DMS 273 (cell line): ENCODE measurements at regions not wholly inside any gene's neighbourhood (a gene's known extent, or its start where the extent isn't known, plus 50 kb on each side); places are given as distances from the start of the nearest gene placed in this dataset.

Experiments used
- DNase-seq: peaks from one replicate; lab custom pipeline; 2025; ENCODE audit not compliant: unreplicated experiment; lab: John Stamatoyannopoulos, UW

DNA sequence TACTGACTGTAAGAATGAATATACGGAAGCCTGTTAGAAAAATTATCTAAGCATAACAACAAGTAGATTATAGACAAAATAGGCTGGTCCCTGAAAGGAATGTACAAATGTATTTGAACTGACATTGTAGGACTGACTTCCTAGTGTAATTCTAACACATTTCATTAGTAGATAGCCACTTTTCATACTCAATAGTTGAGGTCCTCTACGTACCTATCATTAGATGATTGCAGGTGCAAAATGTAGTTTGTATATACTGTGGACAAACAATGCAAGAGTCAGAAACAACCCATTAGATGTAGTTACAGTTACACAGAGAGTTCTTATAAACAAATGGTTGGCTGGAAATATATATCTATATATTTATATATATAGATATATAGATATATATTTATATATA lies 402.3 kb upstream of the SLITRK6 start:
- no peak for DNase-seq

DNA sequence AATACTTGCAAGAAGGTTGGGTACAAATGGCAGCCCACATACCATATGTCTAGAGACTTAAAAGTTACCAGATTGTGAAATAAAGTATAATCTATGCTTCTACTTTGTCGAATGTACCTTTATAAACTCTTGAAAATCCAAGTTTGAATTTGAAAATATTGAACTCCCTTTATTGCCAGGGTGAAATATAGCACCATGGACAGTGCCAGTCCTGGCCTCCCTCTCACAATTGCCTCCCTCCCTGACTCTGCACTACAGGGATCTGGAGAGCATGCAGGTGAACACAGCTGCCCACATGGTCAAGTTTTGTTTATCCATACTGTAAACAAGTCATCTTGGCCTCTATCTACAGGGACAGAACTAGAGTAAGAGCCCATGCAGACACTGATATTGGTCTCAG lies 394.1 kb upstream of the SLITRK6 start:
- DNase-seq = no peak

- DNase-seq = no peak
Measured at GRCh38 chr13:86188170-86188569, 389.0 kb upstream of the SLITRK6 start.

DNA sequence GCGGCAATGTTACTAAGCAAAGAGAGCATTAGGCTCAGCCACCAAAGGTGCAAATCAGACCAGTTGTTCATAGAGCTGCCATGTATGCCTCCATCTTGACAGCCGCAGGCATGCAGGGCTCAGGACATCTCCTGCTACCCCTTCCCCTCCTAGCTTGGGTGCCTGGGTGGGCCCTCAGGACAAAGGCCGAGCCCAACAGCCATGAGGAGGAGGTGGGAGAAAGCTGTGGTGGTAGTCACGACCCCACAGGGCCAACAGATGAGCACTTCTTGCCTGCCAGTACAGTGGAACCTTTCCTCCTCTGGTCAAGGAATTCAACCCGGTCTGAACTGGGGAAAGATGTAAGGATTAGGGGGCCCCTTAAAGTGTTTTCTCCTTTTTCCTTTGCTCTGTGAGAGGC lies 386.4 kb upstream of the SLITRK6 start:
- DNase-seq = no peak

GRCh38 chr13:86185107-86185506 lies 385.9 kb upstream of the SLITRK6 start:
- DNase-seq = no peak

GRCh38 chr13:86174622-86175021 lies 375.4 kb upstream of the SLITRK6 start:
- no peak for DNase-seq

GRCh38 chr13:86172961-86173360 lies 373.7 kb upstream of the SLITRK6 start:
- no peak for DNase-seq

DNA sequence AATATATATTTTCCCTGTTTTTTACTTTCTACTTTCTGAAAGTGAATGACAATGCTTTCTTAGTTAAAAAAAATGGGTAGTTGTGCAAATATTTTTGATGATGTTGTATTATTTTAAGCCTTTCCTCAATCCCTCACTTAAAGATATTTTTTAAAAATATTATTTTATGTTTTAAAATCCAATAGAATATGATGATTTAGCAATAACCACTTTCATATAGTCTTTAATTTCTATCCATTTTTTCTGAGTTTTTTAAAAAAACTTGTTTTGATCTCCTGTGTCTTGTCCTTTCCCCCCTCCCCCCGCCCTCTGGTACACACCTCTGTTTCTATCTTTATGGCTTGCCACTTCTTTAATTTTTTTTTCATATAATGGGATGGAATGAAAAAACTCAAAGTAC lies 362.0 kb upstream of the SLITRK6 start:
- no peak for DNase-seq

- DNase-seq = no peak
Measured at GRCh38 chr13:86155756-86156155, 356.5 kb upstream of the SLITRK6 start.

- no peak for DNase-seq
Measured at GRCh38 chr13:86142080-86142479, 342.9 kb upstream of the SLITRK6 start.

- DNase-seq = no peak
Measured at GRCh38 chr13:86135856-86136255, 336.6 kb upstream of the SLITRK6 start.

DNA sequence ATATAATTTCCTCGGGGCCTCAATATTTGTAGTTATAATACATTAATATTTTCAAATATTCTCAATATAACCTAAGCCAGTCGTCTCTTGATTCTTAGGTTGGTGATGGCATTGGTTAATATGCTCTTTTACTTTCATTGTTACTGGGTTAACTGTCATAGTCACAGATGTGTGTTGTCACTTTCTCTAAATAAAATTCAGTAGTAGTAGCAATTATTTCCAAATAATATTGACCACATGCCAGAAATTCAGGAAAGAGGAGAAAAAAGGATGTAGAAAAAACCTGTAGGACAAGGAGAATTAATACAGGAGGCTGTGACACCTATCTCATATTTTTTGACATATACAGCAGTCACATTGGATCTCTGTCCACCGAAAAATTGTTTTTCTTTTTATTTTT lies 322.7 kb upstream of the SLITRK6 start:
- no peak for DNase-seq

DNA sequence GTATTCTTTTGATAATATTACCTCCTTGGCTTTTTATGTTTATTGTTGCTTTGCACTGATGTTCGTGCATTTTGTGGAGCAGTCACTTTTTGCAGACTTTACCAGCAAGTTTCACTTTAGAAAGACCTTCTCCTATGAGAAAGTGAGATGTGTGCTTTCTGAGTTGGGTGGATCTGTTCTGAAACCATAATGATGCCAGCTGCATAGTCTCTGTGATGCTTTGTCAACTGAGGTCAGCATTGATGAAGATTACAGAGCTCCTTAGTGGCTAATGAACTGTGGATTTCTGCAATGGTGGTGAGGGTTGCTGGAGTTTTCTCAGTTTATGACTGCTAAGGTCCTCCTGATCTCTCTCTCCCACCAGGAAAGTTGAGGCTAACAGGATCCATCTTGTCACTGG lies 309.9 kb upstream of the SLITRK6 start:
- no peak for DNase-seq

DNA sequence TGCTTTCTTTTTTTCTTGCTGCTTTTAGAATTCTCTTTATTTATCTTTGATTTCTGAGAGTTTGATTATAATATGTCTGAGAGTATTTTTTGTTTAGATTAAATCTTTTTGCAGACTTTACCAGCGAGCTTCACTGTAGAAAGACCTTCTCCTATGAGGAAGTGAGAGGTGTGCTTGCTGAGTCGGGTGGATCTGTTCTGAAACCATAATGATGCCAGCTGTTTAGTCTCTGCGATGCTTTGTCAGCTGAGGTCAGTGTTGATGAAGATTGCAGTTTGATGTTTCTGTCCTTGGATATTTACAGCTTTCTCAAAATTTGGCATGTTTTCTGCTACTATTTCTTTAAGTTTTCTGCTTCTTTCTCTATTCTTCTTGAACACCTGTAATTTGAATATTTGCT lies 309.1 kb upstream of the SLITRK6 start:
- no peak for DNase-seq

- no peak for DNase-seq
Measured at GRCh38 chr13:86098511-86098910, 299.3 kb upstream of the SLITRK6 start.

DNA sequence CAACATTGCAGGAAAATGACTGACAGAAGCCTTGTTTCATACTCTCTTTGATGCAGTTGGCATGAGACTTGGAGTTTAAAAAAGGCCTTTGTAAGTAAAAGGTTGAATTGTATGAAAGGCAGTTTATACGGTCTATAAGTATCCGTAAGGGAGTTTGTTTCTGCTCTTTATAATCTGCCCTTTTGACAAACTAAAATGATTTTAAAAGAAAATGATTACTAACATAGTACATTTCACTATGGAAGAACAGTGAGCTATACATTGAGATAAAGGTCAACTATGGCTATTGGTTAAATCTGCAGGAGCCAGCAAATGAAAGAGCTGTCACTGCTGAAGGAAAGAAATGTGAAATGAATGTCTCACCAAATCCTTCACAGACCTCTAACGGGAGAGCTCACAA lies 296.1 kb upstream of the SLITRK6 start:
- no peak for DNase-seq

- DNase-seq = no peak
Measured at GRCh38 chr13:86090181-86090580, 291.0 kb upstream of the SLITRK6 start.

DNA sequence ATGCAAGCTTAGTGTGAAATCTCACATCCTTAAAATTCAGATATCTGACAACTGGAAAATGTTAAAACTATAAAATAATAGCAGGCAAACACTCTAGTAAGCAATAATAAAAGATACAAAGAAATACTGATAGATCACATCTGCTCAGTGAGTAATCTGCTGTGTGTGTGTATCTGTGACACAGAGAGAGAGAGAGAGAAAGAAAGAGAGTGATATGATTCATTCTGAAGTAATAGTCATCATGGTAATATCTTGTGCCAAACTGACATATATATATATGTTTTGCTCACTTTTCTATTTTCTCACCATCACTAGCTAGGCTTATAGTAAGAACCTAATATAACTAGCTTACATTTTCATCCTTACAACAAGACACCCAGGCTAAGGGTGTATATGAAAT lies 288.0 kb upstream of the SLITRK6 start:
- no peak for DNase-seq

DNA sequence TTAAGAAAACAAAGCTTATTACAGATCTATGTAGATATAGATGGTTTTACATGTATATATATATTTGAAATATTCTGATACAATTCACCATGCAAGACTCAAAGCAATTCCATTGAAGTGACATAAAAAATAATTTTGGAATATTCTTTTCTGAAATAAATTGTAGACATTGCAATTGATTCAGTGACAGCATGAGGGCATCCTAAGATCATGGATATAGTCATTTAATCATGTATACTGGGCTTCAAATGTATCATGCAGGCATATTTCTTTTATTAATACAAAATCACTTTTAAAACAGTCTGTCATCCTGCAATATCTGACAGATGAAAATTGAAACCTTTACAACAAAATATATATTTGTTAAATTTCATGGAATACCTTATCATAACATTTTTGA lies 286.7 kb upstream of the SLITRK6 start:
- DNase-seq = peak; percentile 1

- no peak for DNase-seq
Measured at GRCh38 chr13:86082121-86082520, 282.9 kb upstream of the SLITRK6 start.

DNA sequence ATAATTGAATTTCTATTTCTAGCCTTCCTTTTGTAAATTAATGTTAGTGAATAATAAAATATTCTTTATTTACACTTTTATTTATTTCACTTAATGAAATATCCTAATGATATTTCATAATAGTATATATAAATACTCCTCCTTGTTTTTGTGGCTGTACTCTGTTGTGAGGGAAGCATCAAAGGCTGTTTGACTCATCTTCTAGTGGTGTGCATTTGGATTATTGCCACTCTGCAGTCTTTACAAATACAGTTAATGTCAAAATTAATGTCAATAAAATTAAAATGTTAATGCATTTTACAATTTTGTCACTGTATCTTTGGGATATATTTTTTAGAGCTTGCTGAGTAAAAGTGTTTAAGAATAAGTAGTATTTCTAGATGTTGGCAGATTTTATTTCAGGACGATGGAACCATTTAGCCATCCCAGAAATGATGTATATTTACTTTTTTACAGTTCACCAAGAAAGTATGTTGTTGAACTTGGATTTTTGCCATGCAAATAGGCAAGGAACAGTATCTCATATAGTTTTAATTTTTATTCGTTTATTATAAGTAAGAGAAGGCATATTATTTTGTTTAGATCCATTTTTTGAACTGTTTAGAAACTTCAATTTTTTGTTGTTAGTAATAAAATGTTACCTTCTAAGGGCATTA lies 281.2 kb upstream of the SLITRK6 start:
- DNase-seq = no peak

- DNase-seq = no peak
Measured at GRCh38 chr13:86066611-86067365, 267.6 kb upstream of the SLITRK6 start.

DNA sequence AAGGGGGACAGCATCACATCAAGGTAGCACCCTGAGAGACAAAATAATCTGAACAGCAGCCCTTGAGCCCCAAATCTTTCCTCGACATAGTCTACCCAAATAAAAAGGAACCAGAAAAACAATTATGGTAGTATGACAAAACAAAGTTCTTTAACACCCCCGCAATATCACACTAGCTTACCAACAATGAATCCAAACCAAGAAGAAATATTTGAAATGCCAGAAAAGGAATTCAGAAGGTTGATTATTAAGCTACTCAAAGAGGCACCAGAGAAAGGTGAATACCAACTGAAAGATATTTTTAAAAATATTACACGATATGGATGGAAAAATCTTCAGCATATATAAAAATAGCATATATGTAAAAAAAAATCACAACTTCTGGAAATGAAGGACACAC lies 252.9 kb upstream of the SLITRK6 start:
- DNase-seq = no peak
